ENCODE measurements at regions not wholly inside any gene's neighbourhood (a gene's known extent, or its start where the extent isn't known, plus 50 kb on each side); places are given as distances from the start of the nearest gene placed in this dataset.

- no peak for DNase-seq
Observed at GRCh38 chr18:78085241-78086185, 835.9 kb downstream of the GALR1 start.

GRCh38 chr18:78086931-78087330 lies 837.3 kb downstream of the GALR1 start:
- no peak for DNase-seq

- no peak for DNase-seq
Observed at GRCh38 chr18:78087338-78087737, 837.7 kb downstream of the GALR1 start.

GRCh38 chr18:78090584-78090983 lies 840.9 kb downstream of the GALR1 start:
- DNase-seq, result no peak

GRCh38 chr18:78092901-78093300 lies 843.3 kb downstream of the GALR1 start:
- no peak for DNase-seq

- no peak for DNase-seq
Observed at GRCh38 chr18:78099979-78100588, 850.4 kb downstream of the GALR1 start.

- no peak for DNase-seq
Observed at GRCh38 chr18:78101091-78101490, 851.4 kb downstream of the GALR1 start.

- DNase-seq, result no peak
Observed at GRCh38 chr18:78102135-78102534, 852.5 kb downstream of the GALR1 start.

GRCh38 chr18:78105611-78106010 lies 856.0 kb downstream of the GALR1 start:
- DNase-seq, result no peak

- no peak for DNase-seq
Observed at GRCh38 chr18:78106946-78107345, 857.3 kb downstream of the GALR1 start.

GRCh38 chr18:78107363-78107762 lies 857.7 kb downstream of the GALR1 start:
- no peak for DNase-seq

- no peak for DNase-seq
Observed at GRCh38 chr18:78108554-78108953, 858.9 kb downstream of the GALR1 start.

GRCh38 chr18:78113136-78113939 lies 863.7 kb downstream of the GALR1 start:
- DNase-seq, result no peak

- no peak for DNase-seq
Observed at GRCh38 chr18:78113940-78114251, 864.2 kb downstream of the GALR1 start.

GRCh38 chr18:78115896-78116561 lies 863.6 kb upstream of the SALL3 start:
- DNase-seq, result no peak

GRCh38 chr18:78123144-78123909 lies 856.3 kb upstream of the SALL3 start:
- no peak for DNase-seq

- DNase-seq, result no peak
Observed at GRCh38 chr18:78123926-78124797, 855.5 kb upstream of the SALL3 start.

- no peak for DNase-seq
Observed at GRCh38 chr18:78125206-78125896, 854.3 kb upstream of the SALL3 start.

- DNase-seq, result no peak
Observed at GRCh38 chr18:78126106-78126505, 853.5 kb upstream of the SALL3 start.

- DNase-seq, result no peak
Observed at GRCh38 chr18:78126536-78126935, 853.1 kb upstream of the SALL3 start.

- DNase-seq, result no peak
Observed at GRCh38 chr18:78127041-78127440, 852.6 kb upstream of the SALL3 start.

All from T1000 (cell line).